Activated T-helper 2 cell treated with anti-CD3 and anti-CD28 coated beads, Interferon-gamma antibody, Interleukin-2, Interleukin-4, amounts not matched to agents 10 μg/mL and 5 μg/mL and 100 μg/mL, durations not matched to agents 14 hours and 24 hours and 36 hours (primary cell): ENCODE measurements at regions not wholly inside any gene's neighbourhood (a gene's known extent, or its start where the extent isn't known, plus 50 kb on each side); places are given as distances from the start of the nearest gene placed in this dataset.
"Not testable (repeated sequence)": the region's sequence is repeated elsewhere in the genome, so short reads cannot be mapped to it uniquely, and the experiment has no call there.

Experiments used
- DNase-seq: peaks from one replicate; pipeline ENCODE4 v3.0.0; 2021; ENCODE audit warnings: low spot score
- H3K27ac Mint-ChIP-seq: one replicate; pipeline ENCODE4 v1.8.0; 2021; ENCODE audit warnings: mixed read lengths
- H3K27me3 Mint-ChIP-seq: one replicate; pipeline ENCODE4 v1.8.0; 2021; ENCODE audit warnings: low read depth, mixed read lengths
- H3K36me3 Mint-ChIP-seq: one replicate; pipeline ENCODE4 v1.8.0; 2021; ENCODE audit warnings: low read depth, mixed read lengths
- H3K4me1 Mint-ChIP-seq: one replicate; pipeline ENCODE4 v1.8.0; 2021; ENCODE audit warnings: low read depth, mixed read lengths
- H3K4me3 Mint-ChIP-seq: one replicate; pipeline ENCODE4 v1.8.0; 2021; ENCODE audit warnings: low read depth, mild to moderate bottlenecking, moderate library complexity, mixed read lengths
- H3K9me3 Mint-ChIP-seq: one replicate; pipeline ENCODE4 v1.8.0; 2021; ENCODE audit warnings: mixed read lengths
- intact Hi-C: fragments of 100-400 bp; cut with micrococcal nuclease; formaldehyde crosslinking; loops from one replicate; pipeline ENCODE4 v1.15.1; 2023

GRCh38 chr11:112693781-112694180 lies 267.4 kb upstream of the NCAM1 start:
- Mint-ChIP-seq H3K27ac (no peak overlapping the region), H3K4me3 (no peak overlapping the region), H3K4me1 (no peaks in the 10 kb centered on the region), H3K36me3 (no peaks in the 10 kb centered on the region), H3K27me3 (no peaks in the 10 kb centered on the region), H3K9me3 (no peaks in the 10 kb centered on the region)
- no peak for DNase-seq
- intact Hi-C loops: no loop called here

DNA sequence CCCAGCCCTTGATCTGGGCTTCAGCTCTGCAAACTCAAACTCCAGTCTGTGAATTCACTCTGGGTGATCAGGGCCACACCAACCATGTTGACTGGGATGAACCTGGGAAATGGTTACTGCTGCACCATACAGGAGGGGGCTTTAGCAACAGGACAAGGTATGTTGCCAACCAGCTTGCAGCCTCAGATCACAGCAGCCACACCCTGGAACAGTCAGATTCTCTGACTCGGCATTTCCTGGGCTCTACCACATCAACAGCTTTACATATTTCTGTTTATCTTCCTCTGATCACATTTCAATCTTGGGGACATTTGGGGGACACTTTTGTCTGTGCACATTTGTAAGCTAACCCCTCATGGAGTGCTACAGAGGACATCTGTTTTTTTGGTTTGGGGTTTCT lies 267.0 kb upstream of the NCAM1 start:
- intact Hi-C loops: no loop called here
- H3K27me3 Mint-ChIP-seq: no peaks in the 10 kb centered on the region
- H3K9me3 Mint-ChIP-seq: no peaks in the 10 kb centered on the region
- H3K36me3 Mint-ChIP-seq: no peaks in the 10 kb centered on the region
- H3K4me1 Mint-ChIP-seq: no peaks in the 10 kb centered on the region
- no peak for DNase-seq
- H3K27ac Mint-ChIP-seq: no peak overlapping the region
- no peak overlapping the region for H3K4me3 Mint-ChIP-seq

GRCh38 chr11:112694813-112695212 lies 266.4 kb upstream of the NCAM1 start:
- Mint-ChIP-seq H3K4me1 (no peaks in the 10 kb centered on the region), H3K9me3 (no peaks in the 10 kb centered on the region), H3K27ac (no peak overlapping the region), H3K4me3 (no peak overlapping the region), H3K27me3 (no peaks in the 10 kb centered on the region), H3K36me3 (no peaks in the 10 kb centered on the region)
- intact Hi-C loops: no loop called here
- DNase-seq: no peak

DNA sequence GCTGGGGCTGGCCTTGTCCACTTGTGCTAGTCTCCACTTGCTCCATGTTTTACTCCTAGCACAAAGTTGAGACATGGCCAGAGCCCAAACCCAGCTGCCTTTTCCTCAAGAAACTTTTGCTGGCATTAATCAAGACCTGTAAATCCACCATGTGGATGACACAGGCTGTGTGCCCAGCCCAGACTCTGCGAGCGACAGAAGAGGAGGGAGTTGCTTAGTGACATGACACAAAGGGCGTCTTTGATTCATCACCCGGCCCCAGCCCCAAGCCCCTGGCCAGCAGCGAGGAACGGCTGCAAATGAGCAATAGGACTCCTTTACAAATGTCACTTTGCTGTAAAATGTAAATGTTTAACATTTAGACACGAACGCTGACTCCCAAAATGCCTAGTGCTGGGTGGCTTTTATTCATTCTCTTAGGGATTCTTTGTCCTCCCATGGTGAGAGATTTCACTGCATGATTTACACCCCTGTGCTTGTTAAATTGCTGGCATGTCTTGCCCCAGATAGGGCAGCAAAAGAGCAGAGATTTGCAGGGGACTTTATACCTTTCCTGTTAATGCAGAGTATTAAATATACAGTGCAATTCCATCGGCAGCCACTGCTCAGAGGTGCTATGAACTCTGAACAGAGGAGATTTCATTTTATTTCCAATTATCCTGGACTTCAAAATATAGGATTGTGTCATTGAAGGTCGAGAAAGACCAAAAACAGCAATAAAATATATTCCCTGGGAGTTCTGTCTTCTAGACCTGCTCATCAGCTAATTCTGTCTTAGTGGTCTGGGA lies 263.6 kb upstream of the NCAM1 start:
- Mint-ChIP-seq H3K36me3 (no peaks in the 10 kb centered on the region), H3K4me1 (no peaks in the 10 kb centered on the region), H3K27me3 (no peaks in the 10 kb centered on the region), H3K9me3 (no peaks in the 10 kb centered on the region), H3K4me3 (no peak overlapping the region), H3K27ac (no peak overlapping the region)
- intact Hi-C loops: no loop called here
- DNase-seq: no peak

- Mint-ChIP-seq H3K4me3 (no peak overlapping the region), H3K27me3 (peaks cover 2% of the 10 kb centered on the region), H3K4me1 (no peaks in the 10 kb centered on the region), H3K27ac (no peak overlapping the region), H3K36me3 (no peaks in the 10 kb centered on the region), H3K9me3 (no peaks in the 10 kb centered on the region)
- no peak for DNase-seq
- intact Hi-C loops: no loop called here
Measured at GRCh38 chr11:112705148-112705547, 256.1 kb upstream of the NCAM1 start.

DNA sequence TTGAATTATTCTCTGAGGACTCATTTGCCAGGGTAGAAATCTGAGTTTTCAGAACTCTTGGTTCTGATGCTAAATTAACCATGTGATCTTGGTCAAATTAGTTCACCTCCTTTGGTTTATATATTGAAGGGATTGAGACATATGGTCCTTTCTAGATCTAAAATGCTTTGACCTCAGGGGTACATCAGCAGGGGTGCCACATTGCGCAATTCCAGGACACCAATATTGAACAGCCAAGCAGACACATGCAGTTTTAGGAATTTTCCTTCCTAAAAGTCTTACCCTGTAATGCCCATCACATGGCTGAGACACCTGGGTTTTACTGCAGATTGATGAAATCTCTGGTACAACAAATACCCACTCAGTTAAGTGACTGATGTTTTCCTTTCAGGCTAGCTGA lies 254.4 kb upstream of the NCAM1 start:
- intact Hi-C loops: no loop called here
- H3K4me1 Mint-ChIP-seq: no peaks in the 10 kb centered on the region
- no peaks in the 10 kb centered on the region for H3K36me3 Mint-ChIP-seq
- no peak for DNase-seq
- H3K27me3 Mint-ChIP-seq: peaks cover 2% of the 10 kb centered on the region
- no peak overlapping the region for H3K27ac Mint-ChIP-seq
- H3K9me3 Mint-ChIP-seq: no peaks in the 10 kb centered on the region
- H3K4me3 Mint-ChIP-seq: no peak overlapping the region

GRCh38 chr11:112714340-112714739 lies 246.9 kb upstream of the NCAM1 start:
- DNase-seq, H3K27me3 Mint-ChIP-seq, H3K4me1 Mint-ChIP-seq, H3K27ac Mint-ChIP-seq, intact Hi-C loops, H3K36me3 Mint-ChIP-seq, H3K9me3 Mint-ChIP-seq, H3K4me3 Mint-ChIP-seq: not testable (repeated sequence)

DNA sequence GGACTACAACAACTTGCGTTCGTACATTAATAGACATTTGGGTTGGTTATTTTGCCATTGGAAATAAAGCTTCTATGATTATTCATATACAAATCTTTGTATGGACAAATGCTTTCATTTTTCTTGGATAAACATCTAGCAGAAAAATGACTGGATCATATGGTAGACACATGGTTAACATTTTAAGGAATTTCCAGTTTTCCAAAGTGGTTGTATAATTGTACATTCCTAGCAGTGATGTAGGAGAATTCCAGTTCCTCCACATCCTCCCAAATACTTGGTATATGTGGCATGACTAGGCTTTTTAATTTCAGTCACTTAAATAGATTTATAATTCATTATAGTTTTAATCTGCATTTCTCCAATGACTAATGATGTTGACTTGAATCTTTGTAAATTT lies 246.2 kb upstream of the NCAM1 start:
- Mint-ChIP-seq H3K27ac (no peak overlapping the region), H3K4me3 (no peak overlapping the region), H3K27me3 (peaks cover 4% of the 10 kb centered on the region), H3K4me1 (no peaks in the 10 kb centered on the region), H3K36me3 (no peaks in the 10 kb centered on the region), H3K9me3 (no peaks in the 10 kb centered on the region)
- no peak for DNase-seq
- intact Hi-C loops: no loop called here

DNA sequence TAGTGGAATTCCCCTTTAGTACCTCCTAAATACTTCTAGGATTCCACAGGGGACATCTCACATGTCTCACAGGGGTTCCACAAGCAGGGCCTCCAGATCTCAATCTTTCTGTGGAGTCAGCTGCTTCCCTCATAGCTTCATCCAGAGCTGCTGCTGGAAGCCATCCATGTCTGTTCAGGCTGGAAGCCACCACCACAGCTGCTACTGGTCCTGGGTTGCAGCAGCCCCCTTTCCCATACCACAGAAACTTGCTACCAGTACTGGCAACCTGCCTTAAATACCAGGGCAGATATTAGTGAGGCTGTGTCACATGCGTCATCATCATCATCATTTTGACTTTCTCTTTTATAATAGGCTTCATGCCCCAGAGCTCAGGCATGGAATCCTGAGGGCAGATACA lies 242.7 kb upstream of the NCAM1 start:
- intact Hi-C loops: no loop called here
- DNase-seq: no peak
- Mint-ChIP-seq H3K9me3 (no peaks in the 10 kb centered on the region), H3K4me1 (no peaks in the 10 kb centered on the region), H3K4me3 (no peak overlapping the region), H3K27me3 (peaks cover 4% of the 10 kb centered on the region), H3K27ac (no peak overlapping the region), H3K36me3 (no peaks in the 10 kb centered on the region)

DNA sequence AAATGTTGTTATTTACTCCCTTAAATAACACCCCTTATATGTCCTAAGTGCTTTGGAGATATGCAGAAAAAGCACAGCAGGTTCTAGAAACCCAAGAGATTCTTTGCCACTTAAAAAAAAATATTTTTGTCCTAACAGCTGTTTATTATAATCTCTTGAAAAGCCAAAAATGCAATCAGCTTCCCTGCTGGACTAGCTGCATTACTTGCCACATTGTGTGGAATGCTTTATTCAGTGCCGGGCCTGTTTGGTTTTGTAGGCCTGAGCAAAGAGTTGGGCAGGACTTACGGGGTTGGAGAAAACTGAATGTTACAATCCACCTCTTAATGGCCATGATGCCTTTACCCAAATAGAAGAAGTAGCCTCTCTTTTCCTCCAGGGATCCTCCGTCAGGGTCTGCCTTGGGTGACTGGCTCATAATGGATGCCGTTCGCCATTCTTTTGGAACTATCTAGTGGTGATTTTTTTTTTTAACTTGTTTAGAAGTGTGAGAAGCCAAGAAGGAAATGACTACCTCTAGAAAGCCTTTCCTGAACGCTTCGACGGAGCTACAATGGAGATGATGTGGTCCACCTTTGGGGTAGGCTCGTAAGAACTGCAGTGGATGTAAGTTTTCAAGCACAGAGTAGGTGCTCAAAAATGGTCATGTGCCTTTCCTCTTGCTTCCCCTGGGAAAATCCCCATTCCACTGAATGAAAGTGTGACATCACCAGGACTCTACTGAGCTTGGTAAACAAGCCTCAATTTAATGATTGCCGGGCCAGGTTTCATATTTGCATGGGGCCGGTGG lies 241.3 kb upstream of the NCAM1 start:
- intact Hi-C loops: no loop called here
- Mint-ChIP-seq H3K27ac (no peak overlapping the region), H3K9me3 (no peaks in the 10 kb centered on the region), H3K4me1 (no peaks in the 10 kb centered on the region), H3K4me3 (no peak overlapping the region), H3K36me3 (no peaks in the 10 kb centered on the region), H3K27me3 (peaks cover 4% of the 10 kb centered on the region)
- no peak for DNase-seq

- H3K4me3 Mint-ChIP-seq: no peak overlapping the region
- no peaks in the 10 kb centered on the region for H3K9me3 Mint-ChIP-seq
- H3K4me1 Mint-ChIP-seq: no peaks in the 10 kb centered on the region
- DNase-seq: no peak
- intact Hi-C loops: no loop called here
- no peak overlapping the region for H3K27ac Mint-ChIP-seq
- H3K27me3 Mint-ChIP-seq: no peaks in the 10 kb centered on the region
- H3K36me3 Mint-ChIP-seq: no peaks in the 10 kb centered on the region
Measured at GRCh38 chr11:112722148-112722547, 239.1 kb upstream of the NCAM1 start.

GRCh38 chr11:112722876-112723275 lies 238.3 kb upstream of the NCAM1 start:
- H3K27me3 Mint-ChIP-seq: no peaks in the 10 kb centered on the region
- no peaks in the 10 kb centered on the region for H3K9me3 Mint-ChIP-seq
- no peak for DNase-seq

GRCh38 chr11:112723676-112724495 lies 237.3 kb upstream of the NCAM1 start:
- intact Hi-C loops: no loop called here
- H3K4me1 Mint-ChIP-seq: no peaks in the 10 kb centered on the region
- no peaks in the 10 kb centered on the region for H3K27me3 Mint-ChIP-seq
- no peaks in the 10 kb centered on the region for H3K9me3 Mint-ChIP-seq
- no peak overlapping the region for H3K4me3 Mint-ChIP-seq
- no peaks in the 10 kb centered on the region for H3K36me3 Mint-ChIP-seq
- no peak overlapping the region for H3K27ac Mint-ChIP-seq
- no peak for DNase-seq

More at GRCh38 chr11:112722876-112723275, 238.3 kb upstream of the NCAM1 start:
- Mint-ChIP-seq H3K27ac (no peak overlapping the region), H3K36me3 (no peaks in the 10 kb centered on the region), H3K4me3 (no peak overlapping the region), H3K4me1 (no peaks in the 10 kb centered on the region)
- intact Hi-C loops: no loop called here
